D721Med (cell line): ENCODE measurements at regions not wholly inside any gene's neighbourhood (a gene's known extent, or its start where the extent isn't known, plus 50 kb on each side); places are given as distances from the start of the nearest gene placed in this dataset.
"Not testable (repeated sequence)": the region's sequence is repeated elsewhere in the genome, so short reads cannot be mapped to it uniquely, and the experiment has no call there.

Experiments used
- DNase-seq: peaks from one replicate; pipeline ENCODE4 v3.0.0; 2011; ENCODE audit warnings: low spot score; ENCODE audit not compliant: insufficient read length
- FAIRE-seq: peaks from 2 replicates; lab custom pipeline; 2011; peaks lifted over from hg19 to GRCh38; lab: Jason Lieb, UNC
- CTCF ChIP-seq: IDR thresholded peaks from 2 replicates; pipeline ENCODE4 v1.5.1; 2012; ENCODE audit warnings: mild to moderate bottlenecking, control low read depth; ENCODE audit not compliant: insufficient read depth; ENCODE audit errors: missing control alignments

GRCh38 chr3:6425289-6425820, 435.6 kb upstream of the GRM7 start:
- FAIRE-seq (no peak), DNase-seq (no peak)
- TF ChIP-seq CTCF, result no peak

GRCh38 chr3:6428276-6428675, 432.6 kb upstream of the GRM7 start:
- FAIRE-seq, result not testable (repeated sequence)

GRCh38 chr3:6435951-6436350, 425.0 kb upstream of the GRM7 start:
- DNase-seq, result no peak
- no peak for TF ChIP-seq CTCF
- no peak for FAIRE-seq

More at GRCh38 chr3:6428276-6428675, 432.6 kb upstream of the GRM7 start:
- DNase-seq, result not testable (repeated sequence)

DNA sequence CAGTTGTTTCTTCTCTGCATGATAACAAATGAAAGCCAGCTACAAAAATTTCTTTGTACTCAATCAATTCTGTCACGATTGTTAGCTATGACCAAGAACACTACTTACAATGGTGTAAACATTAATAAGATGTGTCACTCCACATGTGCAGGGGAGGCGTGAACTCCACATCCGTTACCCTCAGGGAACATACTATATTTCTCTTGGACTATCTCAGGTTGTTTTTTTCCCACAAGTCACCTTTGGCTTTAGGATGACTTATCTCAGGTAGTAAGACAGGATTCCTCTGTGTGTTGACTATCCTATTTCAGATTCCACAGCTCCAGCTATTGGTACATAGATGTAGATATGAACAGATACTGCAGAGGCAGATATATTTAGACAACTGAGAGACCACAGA, 423.3 kb upstream of the GRM7 start:
- DNase-seq (no peak), FAIRE-seq (no peak)
- no peak for TF ChIP-seq CTCF

- TF ChIP-seq CTCF, result no peak
- DNase-seq (no peak), FAIRE-seq (no peak)
Measured at GRCh38 chr3:6438031-6438430, 422.9 kb upstream of the GRM7 start.

DNA sequence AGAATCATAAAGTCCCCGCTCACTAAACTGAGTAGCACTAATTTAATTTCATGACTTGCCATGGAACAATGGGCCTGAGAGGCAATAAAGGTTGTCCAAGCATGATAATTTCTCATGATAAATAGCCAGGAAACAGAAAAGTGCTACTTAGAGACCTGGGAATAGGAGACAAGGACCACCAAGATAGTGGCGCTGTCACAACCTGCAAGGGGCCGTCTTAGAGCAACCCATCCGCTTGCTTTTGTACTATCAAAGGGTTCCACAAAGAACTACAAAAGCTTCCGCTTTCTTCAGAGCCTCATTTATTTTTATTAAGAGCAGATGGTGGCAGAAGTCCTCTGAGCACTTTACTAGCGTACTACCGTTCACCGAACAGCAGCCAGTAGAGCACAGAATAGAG, 421.7 kb upstream of the GRM7 start:
- no peak for DNase-seq
- no peak for TF ChIP-seq CTCF
- FAIRE-seq, result no peak

GRCh38 chr3:6439824-6440223, 421.1 kb upstream of the GRM7 start:
- DNase-seq, result no peak
- FAIRE-seq, result no peak
- TF ChIP-seq CTCF, result no peak
